ENCODE measurements at regions not wholly inside any gene's neighbourhood (a gene's known extent, or its start where the extent isn't known, plus 50 kb on each side); places are given as distances from the start of the nearest gene placed in this dataset.

GRCh38 chr18:1438458-1438910, 533.8 kb downstream of the ADCYAP1 start:
- ChIA-PET POLR2A (no interaction called here), CTCF (no interaction called here)
- Histone ChIP-seq H3K36me3 (replicated peaks in 1 of 2; ENCODE audit: control insufficient read depth in 1 of 2, insufficient read depth in 2 of 2, low read length in 1 of 2) (no peaks in the 10 kb centered on the region), H3K9me3 (no peaks in the 10 kb centered on the region), H3K27ac (ENCODE audit: low read depth in 2 of 2, low read length in 1 of 2) (no peak overlapping the region), H3K4me2 (no peak overlapping the region), H3K79me2 (ENCODE audit: insufficient read depth) (no peaks in the 10 kb centered on the region), H4K20me1 (ENCODE audit: insufficient read depth) (no peaks in the 10 kb centered on the region), H3K4me1 (ENCODE audit: control insufficient read depth in 1 of 2, insufficient read depth in 2 of 2, low read depth in 1 of 2, low read length in 1 of 2) (no peaks in the 10 kb centered on the region), H3F3A (replicated peaks; ENCODE audit: insufficient read depth) (no peaks in the 10 kb centered on the region), H3K9ac (no peak overlapping the region), H3K9me2 (no peaks in the 10 kb centered on the region), H3K4me3 (ENCODE audit: low read depth in 2 of 2, low read length in 1 of 2) (no peak overlapping the region), H3K27me3 (ENCODE audit: insufficient read depth) (no peaks in the 10 kb centered on the region), H2AFZ (ENCODE audit: low read depth) (no peak overlapping the region)
- DNase-seq = no peak
- WGBS (ENCODE audit: low lambda C conversion rate) = 19% methylated on average over 8 of the region's 8 CpGs
- TF ChIP-seq YY1 (IDR thresholded peaks at IDR 0.05; ENCODE audit: low read depth) = no peak
- no peak for TF ChIP-seq RAD21 (IDR thresholded peaks at IDR 0.05; ENCODE audit: low read length)
- no peak for TF ChIP-seq ZBTB33 (IDR thresholded peaks at IDR 0.05; ENCODE audit: borderline replicate concordance, low read depth)
- TF ChIP-seq NRF1 (IDR thresholded peaks at IDR 0.05; ENCODE audit: low read depth, low read length) = no peak
- no peak for TF ChIP-seq MXI1 (IDR thresholded peaks at IDR 0.05; ENCODE audit: low read depth, low read length)
- no peak for TF ChIP-seq EP300 (IDR thresholded peaks at IDR 0.05; ENCODE audit: borderline replicate concordance in 1 of 2, low read depth in 1 of 2, low read length in 1 of 2)
- TF ChIP-seq MEF2A (IDR thresholded peaks at IDR 0.05; ENCODE audit: borderline replicate concordance, low read depth) = no peak
- no peak for TF ChIP-seq REST (IDR thresholded peaks at IDR 0.05; ENCODE audit: low read depth, low read length)
- no peak for TF ChIP-seq SMC3 (IDR thresholded peaks at IDR 0.05; ENCODE audit: low read depth, low read length)

- WGBS (ENCODE audit: low lambda C conversion rate) = 8% methylated on average over 3 of the region's 3 CpGs
- Histone ChIP-seq H3K4me1 (ENCODE audit: control insufficient read depth in 1 of 2, insufficient read depth in 2 of 2, low read depth in 1 of 2, low read length in 1 of 2) (no peaks in the 10 kb centered on the region), H3K9me2 (no peaks in the 10 kb centered on the region), H3K27ac (ENCODE audit: low read depth in 2 of 2, low read length in 1 of 2) (no peak overlapping the region), H3K79me2 (ENCODE audit: insufficient read depth) (no peaks in the 10 kb centered on the region), H4K20me1 (ENCODE audit: insufficient read depth) (no peaks in the 10 kb centered on the region), H2AFZ (ENCODE audit: low read depth) (no peak overlapping the region), H3K9me3 (no peaks in the 10 kb centered on the region), H3K9ac (no peak overlapping the region), H3F3A (replicated peaks; ENCODE audit: insufficient read depth) (no peaks in the 10 kb centered on the region), H3K36me3 (replicated peaks in 1 of 2; ENCODE audit: control insufficient read depth in 1 of 2, insufficient read depth in 2 of 2, low read length in 1 of 2) (no peaks in the 10 kb centered on the region), H3K4me2 (no peak overlapping the region), H3K4me3 (ENCODE audit: low read depth in 2 of 2, low read length in 1 of 2) (no peak overlapping the region), H3K27me3 (ENCODE audit: insufficient read depth) (no peaks in the 10 kb centered on the region)
- DNase-seq = no peak
- POLR2A ChIA-PET = no interaction called here
- CTCF ChIA-PET = no interaction called here
- TF ChIP-seq TCF12 (IDR thresholded peaks at IDR 0.05) (no peak), TEAD4 (IDR thresholded peaks at IDR 0.05; ENCODE audit: borderline replicate concordance, insufficient read depth) (no peak), SMC3 (IDR thresholded peaks at IDR 0.05; ENCODE audit: low read depth, low read length) (no peak), RXRA (IDR thresholded peaks at IDR 0.05; ENCODE audit: borderline replicate concordance, low read depth) (no peak), PBX3 (IDR thresholded peaks at IDR 0.05) (no peak), POLR2AphosphoS5 (IDR thresholded peaks at IDR 0.05; ENCODE audit: low read depth, low read length) (no peak), EZH2phosphoT487 (IDR thresholded peaks at IDR 0.05; ENCODE audit: borderline replicate concordance, low read depth) (no peak), SIN3A (IDR thresholded peaks at IDR 0.05; ENCODE audit: borderline replicate concordance, low read depth, low read length) (no peak), YY1 (IDR thresholded peaks at IDR 0.05; ENCODE audit: low read depth) (no peak), EP300 (IDR thresholded peaks at IDR 0.05; ENCODE audit: borderline replicate concordance in 1 of 2, low read depth in 1 of 2, low read length in 1 of 2) (no peak), ZBTB33 (IDR thresholded peaks at IDR 0.05; ENCODE audit: borderline replicate concordance, low read depth) (no peak), USF2 (IDR thresholded peaks at IDR 0.05; ENCODE audit: borderline replicate concordance, low read depth, low read length) (no peak), ELF1 (IDR thresholded peaks at IDR 0.05) (no peak), FOXJ3 (CRISPR knock-in tag; IDR thresholded peaks at IDR 0.05) (no peak)
These were observed 534.3 kb downstream of the ADCYAP1 start for GRCh38 chr18:1438967-1439366.

Measured in SK-N-SH (cell line).